ACHN (cell line): ENCODE measurements at regions not wholly inside any gene's neighbourhood (a gene's known extent, or its start where the extent isn't known, plus 50 kb on each side); places are given as distances from the start of the nearest gene placed in this dataset.
"Not testable (repeated sequence)": the region's sequence is repeated elsewhere in the genome, so short reads cannot be mapped to it uniquely, and the experiment has no call there.

Source experiments
- DNase-seq: peaks from one replicate; pipeline ENCODE4 v3.0.0-alpha.2; 2015
- in situ Hi-C: cut with HindIII; loops from 2 replicates; pipeline ENCODE4 v1.10.0; 2017; ENCODE audit warnings: low sequenced_read_pairs, low pct_ligation_motif_present, low pct_unique_long_range_greater_than_20kb

DNA sequence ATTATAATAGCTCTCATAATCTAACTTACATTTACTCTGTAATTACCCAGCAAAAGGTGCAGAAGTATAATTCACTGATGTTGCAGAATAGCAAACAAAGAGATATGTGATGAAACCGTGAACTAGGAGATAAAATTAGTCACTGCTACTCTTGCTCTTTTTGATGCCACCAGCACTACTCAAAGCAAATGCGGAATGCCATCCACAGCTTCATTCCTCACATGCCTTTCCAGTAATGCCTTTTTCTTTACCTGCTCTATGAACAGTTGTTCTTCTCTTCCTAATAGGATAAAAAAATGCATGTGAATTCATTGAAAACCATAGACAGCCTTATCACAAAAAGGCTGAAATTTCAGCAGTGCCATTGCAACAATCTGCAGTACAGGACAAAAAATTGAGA lies 1129.5 kb downstream of the DIAPH3 start:
- in situ Hi-C loops: no loop called here
- DNase-seq: no peak

DNA sequence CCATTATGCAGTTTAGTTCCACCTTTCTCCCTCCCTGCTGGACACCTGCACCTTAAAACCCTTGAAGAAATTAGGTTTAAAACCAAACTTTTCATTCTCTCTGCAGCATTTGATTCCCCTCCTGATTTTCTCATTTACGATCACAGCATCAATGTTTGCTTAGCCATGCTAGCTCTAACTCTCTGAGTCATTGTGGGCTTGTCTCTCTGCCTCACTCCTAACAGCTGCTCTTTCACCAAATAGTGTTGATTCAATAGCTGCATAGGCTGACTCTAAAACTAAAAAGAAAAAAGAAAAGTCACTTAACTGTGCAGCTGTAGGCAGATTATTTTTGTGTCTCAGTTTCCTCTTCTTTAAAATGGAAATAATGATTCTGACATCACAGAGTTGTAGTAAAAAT lies 1124.9 kb downstream of the DIAPH3 start:
- in situ Hi-C loops: no loop called here
- DNase-seq: peak; percentile 1

DNA sequence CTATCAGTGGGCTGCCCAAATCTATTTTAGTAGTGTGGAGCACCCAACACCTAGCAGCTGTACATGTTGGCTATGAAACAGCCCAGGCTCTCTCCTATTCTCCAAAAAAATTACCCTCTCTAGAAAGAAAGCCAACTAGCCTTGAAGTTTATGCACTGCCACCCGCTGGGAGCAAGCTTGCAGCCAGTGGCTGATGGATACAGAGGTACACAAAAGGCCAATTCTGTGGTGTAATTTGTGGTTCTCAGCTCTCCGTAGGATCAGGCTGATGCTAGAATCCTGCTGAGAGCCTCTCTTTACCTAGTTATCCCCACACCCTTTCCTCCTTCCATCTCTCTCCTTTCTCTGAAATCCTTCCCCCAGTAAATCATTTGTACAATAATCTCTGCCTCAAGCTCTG lies 1120.7 kb downstream of the DIAPH3 start:
- in situ Hi-C loops: no loop called here

DNA sequence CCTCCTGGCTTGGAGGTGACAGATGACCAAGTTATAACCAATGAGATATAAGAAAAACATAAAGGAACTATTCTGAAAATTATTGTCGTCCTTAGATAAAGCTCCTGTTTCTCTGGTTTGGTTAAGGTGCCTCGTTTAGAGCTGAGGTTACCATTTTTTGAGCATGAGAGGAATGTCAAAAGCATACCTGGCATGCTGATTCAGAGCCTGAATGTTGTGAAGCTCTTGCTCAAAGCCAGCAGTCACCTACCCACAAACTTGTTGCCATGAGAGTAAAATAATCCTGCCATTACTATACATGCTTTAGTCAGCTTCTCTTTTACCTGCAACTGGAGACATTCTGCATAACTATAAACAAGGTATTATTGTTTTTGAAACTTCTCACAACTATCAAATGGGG lies 1116.2 kb downstream of the DIAPH3 start:
- in situ Hi-C loops: no loop called here
- no peak for DNase-seq

More for the DNA sequence above, 1120.7 kb downstream of the DIAPH3 start:
- DNase-seq: no peak

DNA sequence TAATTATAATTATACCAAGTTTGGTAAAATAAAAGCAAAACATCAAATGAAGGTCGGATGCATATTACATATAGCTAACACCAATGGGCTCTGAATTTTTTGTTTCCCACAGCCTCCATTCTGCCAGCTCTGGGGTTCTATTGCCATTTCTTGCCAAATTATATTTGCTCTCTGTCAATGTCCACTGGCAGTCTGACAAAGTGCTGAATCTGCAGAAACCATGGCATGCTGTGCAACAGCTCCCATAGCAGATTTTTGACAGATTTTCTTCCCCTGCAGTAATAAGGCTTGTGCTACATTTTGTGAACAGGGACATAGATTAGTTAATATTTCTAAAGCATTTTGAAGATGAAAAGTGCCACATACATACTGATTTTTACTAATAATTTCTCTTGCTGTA lies 1102.1 kb downstream of the DIAPH3 start:
- in situ Hi-C loops: no loop called here
- DNase-seq: no peak

DNA sequence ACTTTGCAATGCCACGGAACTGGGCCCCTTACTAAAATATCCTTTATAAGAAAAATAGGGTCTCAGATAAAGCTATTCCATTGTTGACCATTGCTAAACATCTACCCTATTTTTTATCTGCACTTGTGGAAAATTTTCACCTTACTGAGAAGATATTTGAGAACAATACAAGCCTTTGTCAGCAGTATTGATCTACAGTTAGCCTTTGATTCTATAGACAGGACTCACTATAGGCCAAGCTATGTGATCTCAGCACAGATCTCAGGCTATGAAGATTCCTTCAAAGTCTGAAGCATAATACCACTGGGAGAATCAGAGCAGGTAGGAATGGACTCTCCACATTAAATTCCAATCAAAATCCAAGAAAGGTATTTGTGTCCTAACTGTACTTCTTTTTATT lies 1099.7 kb downstream of the DIAPH3 start:
- in situ Hi-C loops: no loop called here
- no peak for DNase-seq

DNA sequence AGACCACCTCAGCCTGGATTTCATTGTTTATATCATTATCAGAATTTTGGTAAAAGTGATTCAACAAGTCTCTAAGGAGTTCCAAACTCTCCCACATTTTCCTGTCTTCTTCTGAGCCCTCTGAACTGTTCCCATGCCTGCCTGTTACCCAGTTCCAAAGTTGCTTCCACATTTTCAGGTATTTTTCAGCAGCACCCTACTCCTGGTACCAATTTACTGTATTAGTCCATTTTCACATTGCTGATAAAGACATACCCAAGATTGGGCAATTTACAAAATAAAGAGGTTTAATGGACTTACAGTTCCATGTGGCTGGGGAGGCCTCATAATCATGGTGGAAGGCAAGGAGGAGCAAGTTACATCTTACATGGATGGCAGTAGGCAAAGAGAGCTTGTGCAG lies 1087.3 kb downstream of the DIAPH3 start:
- DNase-seq, in situ Hi-C loops: not testable (repeated sequence)

DNA sequence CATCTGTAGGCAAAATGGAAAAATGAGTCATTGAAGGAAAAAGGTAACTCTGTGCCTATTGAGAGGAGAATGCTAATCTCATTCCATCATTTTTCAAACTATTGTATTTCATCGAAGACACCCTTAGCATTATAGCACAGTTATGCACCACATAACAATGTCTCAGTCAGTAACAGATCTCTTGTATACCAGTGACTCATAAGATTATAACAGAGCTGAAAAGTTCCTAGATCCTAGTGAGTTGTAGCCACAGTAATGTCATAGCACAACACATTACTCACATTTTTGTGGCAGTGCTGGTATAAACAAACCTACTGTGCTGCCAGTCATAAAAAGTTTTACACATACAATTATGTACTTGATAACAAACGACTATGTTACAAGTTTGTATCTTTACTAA lies 1077.6 kb downstream of the DIAPH3 start:
- peak; percentile 87 for DNase-seq
- in situ Hi-C loops: no loop called here

DNA sequence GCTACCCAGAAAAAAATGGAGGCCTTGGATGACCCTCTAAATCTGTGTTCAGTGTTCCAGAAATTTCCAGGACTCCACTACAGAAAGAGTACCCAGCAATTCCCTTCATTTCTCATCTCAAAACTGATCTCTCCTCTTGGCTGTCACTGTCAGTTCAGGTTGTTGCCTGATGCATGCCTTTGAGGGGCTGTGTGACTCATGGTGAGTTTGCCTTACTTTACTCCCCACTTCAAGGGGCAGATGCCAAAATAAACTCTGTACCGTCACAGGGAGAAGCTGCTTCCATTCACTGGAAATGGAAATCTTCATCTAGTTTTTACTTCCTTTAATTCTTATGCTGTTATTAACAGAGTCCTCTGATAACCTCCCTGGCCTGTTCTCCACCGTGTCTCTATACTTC lies 1075.0 kb downstream of the DIAPH3 start:
- peak; percentile 6 for DNase-seq
- in situ Hi-C loops: no loop called here

DNA sequence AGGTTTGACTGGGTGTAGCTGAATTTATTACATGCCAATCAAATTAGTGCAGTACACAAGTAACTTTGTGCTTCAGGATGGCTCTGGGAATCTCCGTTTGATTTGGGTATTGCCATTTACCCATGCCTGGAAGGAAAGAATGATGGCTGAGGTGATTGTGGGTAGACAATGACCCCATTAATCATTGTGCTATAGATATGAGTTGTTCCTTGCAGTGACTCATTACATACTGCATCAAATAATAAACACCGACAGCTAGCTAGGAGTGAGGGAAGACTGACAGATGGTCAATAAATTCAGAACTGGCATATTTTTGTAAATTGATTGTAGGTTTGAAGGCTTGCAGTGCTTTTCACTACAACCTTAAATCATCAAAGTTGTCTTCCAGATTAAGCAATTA lies 1069.5 kb downstream of the DIAPH3 start:
- no peak for DNase-seq
- in situ Hi-C loops: no loop called here

DNA sequence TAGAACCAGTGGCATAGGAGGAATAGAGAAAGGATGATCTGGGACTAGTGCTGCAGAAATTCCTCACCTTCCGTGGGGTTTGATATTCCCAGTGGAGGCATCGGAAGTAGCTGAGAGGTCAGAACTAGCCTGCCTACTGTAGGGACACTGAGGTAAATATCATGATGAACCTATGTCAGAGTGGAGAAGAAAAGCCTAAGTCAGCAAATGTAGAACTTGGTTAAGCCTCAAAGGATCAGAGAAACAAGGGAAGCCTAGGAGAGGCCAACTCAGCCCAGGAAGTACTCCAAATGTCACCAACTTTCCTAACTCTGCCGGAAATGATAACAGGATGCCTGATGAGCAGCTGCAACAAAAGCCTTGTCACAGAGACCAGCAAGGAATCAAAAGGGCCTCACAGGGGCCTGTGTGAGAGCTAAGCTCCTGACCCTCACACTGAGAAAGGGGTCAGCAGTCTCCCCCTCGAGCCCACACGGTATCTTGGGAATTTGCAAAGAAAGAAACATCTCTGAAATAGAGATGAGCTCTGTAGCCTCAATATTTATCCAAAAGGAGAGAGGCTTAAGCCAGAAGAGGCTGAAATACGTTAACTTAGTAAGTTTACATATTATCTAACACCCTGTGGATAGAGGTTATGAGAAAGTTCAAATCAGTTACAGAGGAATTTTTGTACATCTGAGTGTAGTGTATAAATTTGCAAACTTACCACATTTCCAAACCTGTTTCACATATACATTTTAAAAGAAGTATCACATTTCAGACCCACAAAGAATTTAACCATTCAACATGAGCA lies 1064.3 kb downstream of the DIAPH3 start:
- in situ Hi-C loops: no loop called here

DNA sequence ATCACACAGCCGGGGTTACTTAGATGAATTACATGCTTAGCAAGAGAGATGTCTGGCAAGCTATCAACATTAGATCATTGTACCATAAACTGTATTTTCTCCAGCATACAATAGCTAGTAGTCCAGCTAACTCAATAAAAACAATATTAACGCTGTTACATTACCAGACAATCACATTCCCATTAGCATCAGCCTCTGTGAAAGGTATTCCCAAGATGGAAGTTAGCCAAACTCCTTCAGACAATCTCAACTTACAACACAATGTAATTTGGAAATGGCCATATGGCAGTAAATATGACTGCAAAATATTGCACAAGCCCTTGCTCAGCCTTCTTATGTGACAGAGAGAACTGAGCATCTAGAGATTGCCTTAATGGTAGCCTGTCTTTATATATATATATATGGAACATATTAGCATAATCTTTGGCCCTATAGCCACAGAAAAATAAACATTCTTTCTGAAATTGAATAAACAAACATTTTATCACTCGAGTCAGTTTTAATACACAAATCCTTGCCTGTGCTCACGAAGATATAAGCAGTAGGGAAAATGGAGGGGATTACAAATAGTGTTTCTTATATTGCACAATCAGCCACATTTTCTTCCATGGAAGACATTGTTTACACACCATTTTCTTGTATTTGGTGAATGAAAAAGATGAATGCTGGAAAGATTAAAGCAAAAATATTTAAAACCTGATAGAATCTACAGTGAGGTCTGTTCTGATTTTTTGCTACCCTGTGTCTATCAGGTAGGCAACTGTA lies 1060.5 kb downstream of the DIAPH3 start:
- in situ Hi-C loops: no loop called here
- DNase-seq: no peak

More for the DNA sequence above, 1064.3 kb downstream of the DIAPH3 start:
- no peak for DNase-seq

DNA sequence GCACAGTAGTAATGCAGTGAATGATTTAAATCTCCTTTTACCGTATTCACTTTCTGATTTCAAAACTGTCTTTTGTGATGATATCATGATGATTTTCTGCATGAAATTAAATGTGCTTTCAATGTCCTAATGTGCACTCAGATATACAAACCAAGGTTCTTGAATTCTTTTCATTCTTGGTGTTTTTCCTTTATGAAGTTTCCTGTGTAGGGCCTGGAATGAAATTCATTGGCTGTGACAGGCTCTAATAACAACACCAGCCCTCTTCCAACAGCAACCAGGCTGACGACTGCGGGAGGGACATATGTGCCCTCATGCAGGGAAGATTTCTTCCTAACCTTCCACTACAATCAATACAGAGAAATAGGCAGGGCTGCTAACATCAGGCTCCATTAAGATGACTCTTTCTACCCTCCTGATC lies 1052.0 kb downstream of the DIAPH3 start:
- peak; percentile 44 for DNase-seq
- in situ Hi-C loops: no loop called here

DNA sequence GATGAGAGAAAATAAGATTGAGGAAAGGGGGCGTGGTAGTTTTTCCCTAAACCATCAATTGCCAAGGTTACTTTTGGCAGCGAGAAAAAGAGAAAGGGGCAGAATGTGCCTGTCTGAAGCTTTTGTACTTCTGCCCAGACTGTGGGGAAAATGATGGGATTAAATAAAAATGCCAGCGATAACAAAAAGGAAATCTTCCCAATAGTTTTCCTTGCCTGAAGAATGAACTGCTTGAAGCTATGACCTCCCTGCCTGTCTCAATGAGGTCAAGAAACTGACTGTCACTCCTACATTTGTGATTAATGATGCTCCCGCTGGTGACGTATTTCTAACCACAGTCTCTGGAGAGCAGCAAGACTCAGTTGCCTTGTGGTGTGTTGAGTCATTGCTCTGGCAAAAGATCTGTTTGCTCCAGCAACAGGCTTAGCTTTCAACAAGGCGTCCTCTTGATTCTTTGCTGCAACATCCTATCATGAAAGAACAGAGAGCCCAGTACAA lies 1051.5 kb downstream of the DIAPH3 start:
- in situ Hi-C loops: no loop called here
- peak; percentile 88 for DNase-seq

DNA sequence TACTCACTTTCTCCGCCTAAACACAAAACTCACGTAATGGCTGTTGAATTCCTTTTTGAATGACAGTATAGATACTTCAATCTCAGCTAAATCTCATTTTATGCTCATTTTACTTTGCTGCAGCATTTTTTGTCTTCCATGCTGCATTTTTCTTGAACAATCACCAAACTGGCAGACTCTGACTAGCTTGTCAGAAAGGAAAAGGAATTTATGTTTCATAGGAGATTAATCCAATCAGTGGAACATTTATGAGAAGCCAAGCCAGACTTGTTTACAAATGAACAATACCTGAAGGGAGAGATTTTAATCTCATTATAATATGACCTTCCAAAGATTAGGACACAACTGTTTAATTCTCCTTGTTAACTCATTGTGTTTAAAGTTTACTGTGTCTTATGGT lies 1044.3 kb downstream of the DIAPH3 start:
- in situ Hi-C loops: no loop called here
- DNase-seq: no peak

DNA sequence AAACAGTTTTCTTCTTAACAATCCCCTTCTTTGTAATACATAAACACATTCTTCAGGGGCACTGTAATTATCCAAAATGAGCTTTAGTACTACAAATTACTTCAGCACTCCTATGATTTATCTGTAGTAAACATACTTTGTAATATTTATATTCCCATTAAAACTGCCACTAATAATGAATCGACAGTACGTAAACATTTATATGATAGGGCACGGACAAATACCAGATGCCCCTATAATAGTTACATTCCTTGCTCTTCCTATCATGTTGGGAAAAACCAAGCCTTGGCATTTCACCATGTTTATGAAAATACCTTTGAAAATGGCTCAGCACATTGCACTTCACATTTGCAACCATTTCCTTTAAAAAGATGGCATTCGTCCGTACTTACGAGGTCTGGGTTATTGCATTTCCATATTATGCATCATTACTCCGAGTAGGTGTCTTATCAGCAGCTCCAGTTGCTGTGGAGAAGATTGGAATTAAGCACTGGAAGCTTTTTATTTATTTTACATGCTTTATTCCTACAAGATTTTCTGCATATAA lies 1043.4 kb downstream of the DIAPH3 start:
- no peak for DNase-seq
- in situ Hi-C loops: no loop called here

DNA sequence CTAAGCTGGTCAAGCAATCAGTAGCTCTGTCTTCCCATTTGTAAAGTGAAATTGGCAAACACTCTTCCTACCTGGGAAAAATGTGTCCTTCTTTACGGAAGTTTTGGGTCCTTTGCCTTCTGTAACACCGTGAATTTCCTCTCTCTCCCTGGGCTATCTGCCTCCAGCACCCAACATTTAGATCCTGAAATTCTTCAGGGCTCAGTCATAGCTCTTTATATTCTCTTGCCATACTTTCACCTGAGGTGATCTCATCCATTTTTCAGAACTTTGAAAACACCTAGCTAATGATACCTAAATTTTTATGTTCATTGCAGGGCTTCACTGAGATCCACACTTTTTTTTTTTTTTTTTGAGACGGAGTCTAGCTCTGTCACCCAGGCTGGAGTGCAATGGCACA lies 1042.2 kb downstream of the DIAPH3 start:
- in situ Hi-C loops: no loop called here
- DNase-seq: no peak

DNA sequence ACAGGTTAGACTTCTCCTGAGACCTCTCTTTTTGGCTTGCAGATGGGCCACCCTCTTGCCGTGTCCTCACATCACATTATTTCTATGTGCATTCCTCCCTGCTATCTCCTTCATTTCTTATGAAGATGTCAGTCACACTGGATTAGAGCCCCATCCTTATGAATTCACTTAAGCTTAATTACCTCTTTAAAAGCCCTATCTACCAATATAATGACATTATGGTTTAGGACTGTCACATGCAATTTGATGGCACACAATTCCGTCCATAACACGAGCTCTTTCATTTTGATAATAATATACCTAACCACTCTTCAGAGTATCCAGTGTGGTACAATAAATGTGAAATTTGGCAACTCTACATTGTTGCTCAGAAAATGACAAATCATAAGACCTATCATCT lies 1037.3 kb downstream of the DIAPH3 start:
- no peak for DNase-seq
- in situ Hi-C loops: no loop called here

DNA sequence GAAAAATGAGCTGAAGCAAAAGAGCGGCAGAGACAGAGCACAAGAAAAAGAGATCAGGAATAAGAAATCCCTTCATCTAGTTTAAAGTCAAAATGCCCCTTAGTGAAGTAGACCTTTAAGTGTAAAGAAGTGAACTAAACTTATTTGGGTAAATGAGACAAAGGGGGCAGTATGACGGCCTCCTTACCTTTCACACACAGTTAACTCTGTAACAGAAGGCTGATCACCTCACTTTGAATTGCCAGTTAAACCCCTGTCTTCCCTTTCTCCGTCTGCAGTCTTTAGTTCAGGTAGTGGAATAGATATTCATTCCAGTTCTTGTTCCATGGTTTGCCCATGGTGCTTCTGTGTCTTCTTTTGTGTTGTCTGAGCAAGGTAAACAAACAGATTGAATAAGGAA lies 1029.8 kb downstream of the DIAPH3 start:
- in situ Hi-C loops: no loop called here
- DNase-seq: no peak
